ENCODE measurements at regions not wholly inside any gene's neighbourhood (a gene's known extent, or its start where the extent isn't known, plus 50 kb on each side); places are given as distances from the start of the nearest gene placed in this dataset.
"Not testable (repeated sequence)": the region's sequence is repeated elsewhere in the genome, so short reads cannot be mapped to it uniquely, and the experiment has no call there.

DNA sequence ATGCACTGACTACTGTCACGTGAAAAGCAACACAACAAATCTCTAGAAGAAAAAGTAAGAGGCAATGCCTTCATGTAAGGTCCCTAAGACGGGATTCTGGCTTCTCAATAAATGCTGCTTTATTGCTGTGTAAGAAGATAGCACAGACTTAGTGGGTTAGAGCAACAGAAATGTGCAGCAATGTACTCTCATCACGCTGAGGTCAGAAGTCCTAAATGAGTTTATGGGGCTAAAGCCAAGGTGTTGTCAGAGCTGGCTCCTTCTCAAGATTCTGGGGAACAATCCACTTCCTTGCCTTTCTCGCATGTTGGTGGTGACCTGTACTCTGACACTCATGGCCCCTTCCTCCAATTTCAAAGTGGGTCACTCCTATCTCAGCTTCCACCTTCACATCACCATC, 93.4 kb downstream of the SHANK2 start:
- WGBS, 2 donors (ENCODE audit: low coverage in 1 of 2), result 59 to 82% methylated on average over 3 to 4 of the region's 4 CpGs
- Histone ChIP-seq H3K27ac (no peak overlapping the region), H3K9me3 (no peaks in the 10 kb centered on the region), H3K4me3 (no peak overlapping the region), H3K27me3 (no peaks in the 10 kb centered on the region), H3K4me1 (no peaks in the 10 kb centered on the region), H3K36me3 (no peaks in the 10 kb centered on the region)
- in situ Hi-C loops (cut with MboI; ENCODE audit: low pct_ligation_motif_present in 1 of 4, low pct_unique_long_range_greater_than_20kb in 1 of 4, low sequenced_read_pairs in 3 of 4), result no loop called here
- intact Hi-C loops (cut with DNase I; ENCODE audit: low total_unique reads), result no loop called here
- TF ChIP-seq EP300 (IDR thresholded peaks at IDR 0.05; ENCODE audit: low read depth) (no peak), POLR2AphosphoS5 (IDR thresholded peaks at IDR 0.05) (no peak), CTCF (IDR thresholded peaks at IDR 0.05) (no peak), POLR2A (IDR thresholded peaks at IDR 0.05) (no peak)
- no peak for DNase-seq

DNA sequence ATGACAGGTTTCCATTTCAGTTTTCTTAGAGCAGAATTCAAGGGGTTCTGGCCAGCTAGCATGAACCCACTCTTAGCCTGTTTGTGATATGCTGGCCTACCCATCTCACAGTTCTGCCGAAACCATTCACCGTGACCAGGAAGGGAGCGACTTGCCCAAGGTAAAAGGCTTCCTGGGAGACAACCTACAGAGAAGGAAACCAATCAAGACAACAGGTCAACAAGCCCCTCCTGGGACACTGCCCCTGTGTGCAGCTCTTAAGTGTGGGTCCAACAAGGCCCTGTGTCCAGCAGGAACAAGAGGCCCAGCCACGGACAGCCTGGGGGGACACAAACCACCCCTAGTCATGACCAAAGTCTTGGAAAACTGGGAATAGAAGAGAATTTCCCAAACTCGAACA, 94.7 kb downstream of the SHANK2 start:
- in situ Hi-C loops (cut with MboI; ENCODE audit: low pct_ligation_motif_present in 1 of 4, low pct_unique_long_range_greater_than_20kb in 1 of 4, low sequenced_read_pairs in 3 of 4); DNase-seq; H3K27ac ChIP-seq; H3K4me1 ChIP-seq; H3K4me3 ChIP-seq; H3K27me3 ChIP-seq; intact Hi-C loops (cut with DNase I; ENCODE audit: low total_unique reads); H3K36me3 ChIP-seq; H3K9me3 ChIP-seq: not testable (repeated sequence)
- WGBS, 2 donors (ENCODE audit: low coverage in 1 of 2), result 57 to 82% methylated on average over 1 to 5 of the region's 5 CpGs

DNA sequence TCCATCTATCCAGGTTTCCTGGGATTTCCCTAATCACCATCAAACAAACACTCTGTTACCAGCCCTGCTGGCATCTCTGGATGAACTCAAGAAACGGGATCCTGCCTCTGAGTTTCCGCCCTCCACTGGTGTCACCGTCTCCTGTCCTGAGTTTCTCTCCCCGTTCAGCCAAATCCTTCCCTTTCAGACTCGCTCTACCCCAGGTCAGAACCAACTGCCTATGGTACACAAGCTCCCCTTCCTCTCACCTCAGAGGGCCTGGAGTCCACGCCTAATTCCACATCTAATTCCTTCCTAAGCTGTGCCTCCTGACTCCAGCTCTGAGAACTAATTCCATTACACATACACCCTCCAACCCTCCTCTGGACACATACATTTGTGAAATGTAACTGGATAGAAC, 96.1 kb downstream of the SHANK2 start:
- in situ Hi-C loops (cut with MboI; ENCODE audit: low pct_ligation_motif_present in 1 of 4, low pct_unique_long_range_greater_than_20kb in 1 of 4, low sequenced_read_pairs in 3 of 4), result no loop called here
- WGBS, 2 donors (ENCODE audit: low coverage in 1 of 2), result 85 to 89% methylated on average over 6 of the region's 6 CpGs
- H3K4me3 ChIP-seq, result no peak overlapping the region

GRCh38 chr11:71155846-71156245, 96.5 kb downstream of the SHANK2 start:
- TF ChIP-seq CTCF (IDR thresholded peaks at IDR 0.05) (no peak), EP300 (IDR thresholded peaks at IDR 0.05; ENCODE audit: low read depth) (no peak), POLR2AphosphoS5 (IDR thresholded peaks at IDR 0.05) (no peak), POLR2A (IDR thresholded peaks at IDR 0.05) (no peak)
- WGBS, 2 donors (ENCODE audit: low coverage in 1 of 2), result 71% methylated on average over 8 of the region's 8 CpGs; no CpG with 5 or more reads in 1 of the 2 donors
- H3K4me3 ChIP-seq, result no peak overlapping the region
- in situ Hi-C loops (cut with MboI; ENCODE audit: low pct_ligation_motif_present in 1 of 4, low pct_unique_long_range_greater_than_20kb in 1 of 4, low sequenced_read_pairs in 3 of 4) (no loop called here), intact Hi-C loops (cut with DNase I; ENCODE audit: low total_unique reads) (no loop called here)
- no peak for DNase-seq
- H3K4me1 ChIP-seq, result no peaks in the 10 kb centered on the region
- H3K27me3 ChIP-seq, result no peaks in the 10 kb centered on the region
- H3K36me3 ChIP-seq, result no peaks in the 10 kb centered on the region
- H3K9me3 ChIP-seq, result no peaks in the 10 kb centered on the region
- H3K27ac ChIP-seq, result no peak overlapping the region

More for the DNA sequence above, 96.1 kb downstream of the SHANK2 start:
- H3K9me3 ChIP-seq, result no peaks in the 10 kb centered on the region
- no peak for TF ChIP-seq EP300 (IDR thresholded peaks at IDR 0.05; ENCODE audit: low read depth)
- no peak for TF ChIP-seq POLR2A (IDR thresholded peaks at IDR 0.05)
- TF ChIP-seq CTCF (IDR thresholded peaks at IDR 0.05), result no peak
- no peak for TF ChIP-seq POLR2AphosphoS5 (IDR thresholded peaks at IDR 0.05)
- DNase-seq, result no peak
- H3K27me3 ChIP-seq, result no peaks in the 10 kb centered on the region
- intact Hi-C loops (cut with DNase I; ENCODE audit: low total_unique reads), result no loop called here
- no peak overlapping the region for H3K27ac ChIP-seq
- H3K36me3 ChIP-seq, result no peaks in the 10 kb centered on the region
- no peaks in the 10 kb centered on the region for H3K4me1 ChIP-seq

GRCh38 chr11:71154261-71154805, 98.0 kb downstream of the SHANK2 start:
- no peaks in the 10 kb centered on the region for H3K27me3 ChIP-seq
- no peak overlapping the region for H3K4me3 ChIP-seq
- intact Hi-C loops (cut with DNase I; ENCODE audit: low total_unique reads), result no loop called here
- no peaks in the 10 kb centered on the region for H3K36me3 ChIP-seq
- H3K4me1 ChIP-seq, result no peaks in the 10 kb centered on the region
- in situ Hi-C loops (cut with MboI; ENCODE audit: low pct_ligation_motif_present in 1 of 4, low pct_unique_long_range_greater_than_20kb in 1 of 4, low sequenced_read_pairs in 3 of 4), result no loop called here
- H3K27ac ChIP-seq, result no peak overlapping the region
- H3K9me3 ChIP-seq, result no peaks in the 10 kb centered on the region
- 43 to 77% methylated on average over 4 to 7 of the region's 11 CpGs for WGBS, 2 donors (ENCODE audit: low coverage in 1 of 2)
- TF ChIP-seq POLR2AphosphoS5 (IDR thresholded peaks at IDR 0.05), result no peak
- no peak for TF ChIP-seq POLR2A (IDR thresholded peaks at IDR 0.05)
- no peak for TF ChIP-seq CTCF (IDR thresholded peaks at IDR 0.05)
- TF ChIP-seq EP300 (IDR thresholded peaks at IDR 0.05; ENCODE audit: low read depth), result no peak
- no peak for DNase-seq

Measured in transverse colon (tissue), 4 donors.